ENCODE measurements at regions not wholly inside any gene's neighbourhood (a gene's known extent, or its start where the extent isn't known, plus 50 kb on each side); places are given as distances from the start of the nearest gene placed in this dataset.

DNA sequence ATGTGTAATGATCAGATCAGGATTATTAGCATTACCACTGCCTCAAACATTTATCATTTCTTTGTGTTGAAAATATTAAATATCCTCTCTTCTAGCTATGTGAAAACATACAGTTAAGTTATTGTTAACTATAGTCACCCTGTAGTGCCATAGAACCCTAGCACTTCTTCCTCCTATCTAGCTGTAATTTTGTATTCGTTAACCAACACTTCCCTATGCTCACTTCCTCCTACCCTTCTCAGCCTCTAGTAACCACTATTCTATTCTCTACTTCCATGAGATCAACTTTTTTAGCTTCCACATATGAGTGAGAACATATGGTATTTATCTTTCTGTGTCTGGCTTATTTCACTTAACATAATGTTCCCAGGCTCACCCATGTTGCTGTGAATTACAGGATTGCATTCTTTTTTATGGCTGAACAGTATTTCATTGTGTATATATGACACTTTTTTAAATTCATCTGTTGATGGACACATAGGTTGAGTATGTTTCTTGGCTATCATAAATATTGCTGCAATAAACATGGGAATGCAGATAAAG is 132.7 kb upstream of the RHOBTB1 start:
- H3K27ac ChIP-seq: no peak overlapping the region
- no peak for TF ChIP-seq ZFX (IDR thresholded peaks at IDR 0.05)
- TF ChIP-seq, protein P1, sequence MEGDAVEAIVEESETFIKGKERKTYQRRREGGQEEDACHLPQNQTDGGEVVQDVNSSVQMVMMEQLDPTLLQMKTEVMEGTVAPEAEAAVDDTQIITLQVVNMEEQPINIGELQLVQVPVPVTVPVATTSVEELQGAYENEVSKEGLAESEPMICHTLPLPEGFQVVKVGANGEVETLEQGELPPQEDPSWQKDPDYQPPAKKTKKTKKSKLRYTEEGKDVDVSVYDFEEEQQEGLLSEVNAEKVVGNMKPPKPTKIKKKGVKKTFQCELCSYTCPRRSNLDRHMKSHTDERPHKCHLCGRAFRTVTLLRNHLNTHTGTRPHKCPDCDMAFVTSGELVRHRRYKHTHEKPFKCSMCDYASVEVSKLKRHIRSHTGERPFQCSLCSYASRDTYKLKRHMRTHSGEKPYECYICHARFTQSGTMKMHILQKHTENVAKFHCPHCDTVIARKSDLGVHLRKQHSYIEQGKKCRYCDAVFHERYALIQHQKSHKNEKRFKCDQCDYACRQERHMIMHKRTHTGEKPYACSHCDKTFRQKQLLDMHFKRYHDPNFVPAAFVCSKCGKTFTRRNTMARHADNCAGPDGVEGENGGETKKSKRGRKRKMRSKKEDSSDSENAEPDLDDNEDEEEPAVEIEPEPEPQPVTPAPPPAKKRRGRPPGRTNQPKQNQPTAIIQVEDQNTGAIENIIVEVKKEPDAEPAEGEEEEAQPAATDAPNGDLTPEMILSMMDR (conservative IDR thresholded peaks at IDR 0.05): no peak

DNA sequence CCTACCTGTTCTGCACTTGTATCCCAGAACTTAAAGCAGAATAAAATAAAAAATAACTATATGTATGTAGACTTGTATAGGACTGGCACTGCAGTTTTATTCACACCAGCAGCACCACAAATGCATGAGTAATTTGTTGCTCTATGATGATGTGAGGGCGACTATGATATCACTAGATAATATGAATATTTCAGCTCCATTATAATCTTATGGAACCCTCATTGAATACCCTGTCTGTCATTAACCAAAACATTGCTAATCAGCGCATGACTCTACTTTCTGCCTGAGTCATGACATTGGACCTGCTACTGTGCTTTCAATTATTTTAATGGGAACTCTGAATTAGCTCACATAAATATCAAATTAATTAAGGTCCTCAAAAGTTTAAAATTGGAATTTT is 129.4 kb upstream of the RHOBTB1 start:
- TF ChIP-seq, protein P1 (conservative IDR thresholded peaks at IDR 0.05): no peak
- no peak for TF ChIP-seq ZFX (IDR thresholded peaks at IDR 0.05)
- H3K27ac ChIP-seq: no peak overlapping the region

DNA sequence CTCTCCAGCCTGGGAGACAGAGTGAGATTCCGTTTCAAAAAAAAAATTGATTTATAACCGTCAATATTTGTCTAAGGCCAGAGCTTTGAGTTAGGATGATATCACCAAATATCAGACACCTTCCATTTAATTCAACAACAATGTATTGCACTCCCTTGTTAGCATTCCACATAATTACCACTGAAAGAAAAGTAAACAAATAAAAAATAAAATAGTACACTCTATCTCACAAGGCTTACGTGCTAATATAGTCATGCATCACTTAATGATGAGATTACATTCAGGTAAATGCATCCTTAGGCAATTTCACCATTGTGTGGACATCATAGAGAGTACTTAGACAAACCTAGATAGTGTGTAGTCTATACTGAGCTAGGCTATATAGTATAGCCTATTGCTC is 127.6 kb upstream of the RHOBTB1 start:
- TF ChIP-seq, protein P1 (conservative IDR thresholded peaks at IDR 0.05): no peak
- no peak for TF ChIP-seq ZFX (IDR thresholded peaks at IDR 0.05)
- no peak overlapping the region for H3K27ac ChIP-seq

DNA sequence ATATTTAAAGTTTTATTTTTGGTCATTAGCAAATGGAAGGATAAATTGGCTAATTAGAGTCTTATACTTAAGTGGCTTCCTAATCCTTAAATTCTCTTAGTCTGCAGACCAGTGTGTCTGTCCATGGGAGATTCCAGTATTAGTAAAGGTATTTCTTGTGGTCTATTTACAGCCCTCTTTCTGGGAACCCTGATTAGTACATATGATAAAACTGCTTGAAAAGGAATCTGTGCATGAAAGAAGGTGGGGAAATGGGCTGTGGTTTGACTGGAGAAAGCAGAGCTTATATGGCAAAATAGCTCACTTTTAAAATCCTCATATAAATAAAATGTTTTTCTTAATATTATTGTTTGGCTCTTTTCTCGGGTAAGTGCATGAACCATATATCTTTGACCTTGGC is 124.5 kb upstream of the RHOBTB1 start:
- TF ChIP-seq, protein P1 (conservative IDR thresholded peaks at IDR 0.05): no peak
- no peak for TF ChIP-seq ZFX (IDR thresholded peaks at IDR 0.05)
- H3K27ac ChIP-seq: no peak overlapping the region

DNA sequence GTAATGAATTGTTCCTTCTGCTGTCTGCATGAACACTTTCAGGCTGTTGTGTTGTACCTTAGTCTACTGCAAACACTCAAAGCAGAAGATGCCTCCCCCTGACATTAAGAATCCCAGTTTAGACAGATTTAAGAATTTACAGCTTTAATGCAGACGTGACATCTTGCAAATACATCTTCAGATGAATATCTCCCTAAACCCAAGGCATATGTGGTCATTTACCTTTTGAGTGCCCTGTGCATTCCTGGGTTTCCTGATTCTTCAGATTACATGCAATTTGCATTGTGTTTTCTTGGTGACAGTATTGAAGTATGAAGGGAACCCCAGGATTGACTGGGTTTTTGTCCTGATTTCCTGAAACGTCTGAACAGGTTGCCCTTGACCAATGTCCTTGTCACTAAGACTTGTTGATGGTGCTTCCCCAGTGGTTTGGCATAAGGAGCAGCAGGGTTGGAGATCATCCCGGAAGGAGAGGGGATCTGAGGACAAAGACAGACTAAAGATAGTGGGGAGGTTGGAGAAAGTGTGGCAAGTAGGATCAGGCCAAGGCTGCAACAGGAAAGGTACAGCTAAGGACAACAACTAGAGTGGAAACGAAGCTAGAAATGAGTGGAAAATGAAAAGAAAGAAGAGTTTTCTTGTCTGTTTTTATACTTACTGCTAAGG is 123.8 kb upstream of the RHOBTB1 start:
- TF ChIP-seq, protein P1 (conservative IDR thresholded peaks at IDR 0.05): no peak
- TF ChIP-seq ZFX (IDR thresholded peaks at IDR 0.05): no peak
- no peak overlapping the region; the same call in 1 of the 2 replicates for H3K27ac ChIP-seq

DNA sequence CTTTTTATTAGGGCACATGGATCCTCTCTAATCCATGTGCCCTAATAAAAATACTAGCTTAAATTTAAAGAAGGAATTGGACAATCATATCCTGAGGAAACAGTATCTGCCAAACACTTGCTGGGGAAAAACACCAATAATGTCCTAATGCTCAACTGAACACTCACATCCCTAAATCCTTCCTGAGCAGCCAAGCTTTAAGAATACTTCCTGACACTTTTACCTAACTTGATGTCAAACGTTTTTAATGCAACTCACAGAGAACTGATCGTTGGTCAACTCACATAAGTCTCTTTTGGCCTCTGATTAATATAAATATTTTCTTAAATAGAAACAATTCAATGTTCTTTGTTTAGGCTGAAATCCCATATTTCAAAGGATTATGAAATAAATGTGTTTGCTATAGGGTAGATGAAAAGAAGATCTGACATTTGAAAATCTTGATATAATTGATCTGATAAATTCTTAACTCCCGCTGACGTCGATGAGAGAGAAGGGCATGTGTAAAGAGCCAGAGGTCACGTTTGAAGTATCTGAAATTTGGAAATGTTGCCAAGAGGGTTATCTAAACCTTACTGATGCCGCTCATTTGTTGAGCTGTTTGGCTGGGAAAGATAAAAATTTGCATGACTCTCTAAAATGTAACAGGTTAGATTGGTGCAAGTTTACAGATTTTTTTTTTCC is 122.8 kb upstream of the RHOBTB1 start:
- TF ChIP-seq ZFX (IDR thresholded peaks at IDR 0.05): no peak
- TF ChIP-seq, protein P1 (conservative IDR thresholded peaks at IDR 0.05): no peak
- H3K27ac ChIP-seq: no peak overlapping the region

DNA sequence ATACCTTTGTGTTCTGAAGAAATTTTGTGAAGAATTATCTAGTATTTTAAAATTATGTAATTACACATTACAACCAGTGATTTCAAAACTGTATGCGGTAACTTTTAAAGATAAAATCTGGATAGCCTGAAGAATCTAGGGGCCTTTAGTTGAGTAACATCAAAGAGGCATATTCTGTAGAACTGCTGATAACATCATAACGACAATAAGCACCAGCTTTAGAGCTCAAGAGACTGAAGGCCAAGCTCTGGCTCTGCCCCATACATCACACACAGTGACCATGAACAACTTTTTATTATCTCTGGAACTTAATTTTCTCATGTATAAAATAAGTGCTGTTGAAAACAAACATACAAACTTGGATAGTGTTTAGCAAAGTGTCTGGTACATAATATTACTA is 121.1 kb upstream of the RHOBTB1 start:
- no peak overlapping the region for H3K27ac ChIP-seq
- TF ChIP-seq ZFX (IDR thresholded peaks at IDR 0.05): no peak
- TF ChIP-seq, protein P1 (conservative IDR thresholded peaks at IDR 0.05): no peak
